Right ventricle myocardium inferior (tissue), 1 donor: ENCODE measurements at regions not wholly inside any gene's neighbourhood (a gene's known extent, or its start where the extent isn't known, plus 50 kb on each side); places are given as distances from the start of the nearest gene placed in this dataset.

Experiments used
- ATAC-seq: fragments of 200-7000 bp; cut with Tn5 transposase; one replicate; pipeline ENCODE4 v1.9.1; 2020; ENCODE audit warnings: mild to moderate bottlenecking, moderate library complexity
- DNase-seq: peaks from one replicate; pipeline ENCODE4 v3.0.0; 2021; ENCODE audit errors: missing footprints
- intact Hi-C: fragments of 100-400 bp; cut with DNase I; formaldehyde crosslinking; loops from one replicate; pipeline ENCODE4 v1.11.0; 2022
- donor health status: DM: no; HTN: yes; CAD: no; lungs with severe emphysema.

DNA sequence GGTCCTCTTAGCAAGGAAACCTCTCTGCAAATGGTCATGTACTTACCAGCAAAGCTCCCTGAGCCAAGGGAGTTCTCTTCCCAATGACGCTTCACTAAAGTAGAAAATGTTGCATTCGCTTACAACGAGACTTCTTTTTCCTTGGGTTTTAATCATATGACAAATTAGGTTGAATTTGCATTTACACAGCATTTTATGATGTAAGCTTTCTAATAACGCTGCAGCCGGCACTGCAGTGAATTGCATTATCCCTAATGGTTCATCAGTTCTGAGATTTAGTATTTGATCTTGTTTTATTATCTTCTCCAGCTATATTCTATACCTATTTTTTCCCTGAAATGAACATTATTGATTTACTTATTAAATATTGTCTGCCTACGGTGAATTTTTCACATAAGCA lies 339.3 kb upstream of the PFKP start:
- DNase-seq (no peak), ATAC-seq (no peak)
- intact Hi-C loops, result no loop called here

DNA sequence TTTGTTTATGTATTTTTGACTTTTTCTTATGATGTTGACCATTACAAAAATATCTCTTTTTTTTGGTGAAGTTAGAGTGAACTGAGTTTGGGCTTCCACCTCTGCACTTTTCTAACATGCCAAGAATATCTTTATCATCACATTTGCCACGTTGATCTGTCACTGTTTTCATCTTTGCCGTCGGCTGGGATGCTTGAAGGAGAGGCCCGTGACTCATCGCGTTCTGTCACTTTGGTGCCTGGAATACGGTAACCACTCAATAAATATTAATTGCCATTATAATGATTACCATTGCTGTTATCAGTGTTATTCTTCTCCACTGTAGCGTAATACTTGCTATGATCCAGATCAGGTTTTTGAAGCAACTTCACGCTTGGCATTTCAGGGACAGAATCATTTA lies 350.8 kb upstream of the PFKP start:
- ATAC-seq (no peak), DNase-seq (no peak)
- intact Hi-C loops, result no loop called here

DNA sequence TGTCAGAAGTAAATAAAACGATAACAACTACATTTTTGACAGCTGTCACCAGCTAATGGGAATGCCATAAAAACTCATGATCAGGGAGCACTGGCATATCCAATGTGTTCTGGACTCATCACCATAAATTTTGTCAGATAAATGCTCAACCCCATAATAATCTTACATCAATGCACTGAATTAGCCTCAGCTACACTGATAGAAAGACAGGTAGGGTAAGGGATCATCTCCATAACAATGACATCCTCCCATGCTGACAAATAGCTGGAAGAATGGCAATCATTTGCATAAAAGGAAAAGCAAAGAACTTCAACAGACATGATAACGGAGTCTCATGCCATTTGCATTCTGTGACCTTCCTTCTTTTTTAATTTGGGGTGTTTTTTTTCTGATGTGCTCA lies 352.8 kb upstream of the PFKP start:
- no peak for DNase-seq
- ATAC-seq, result no peak
- intact Hi-C loops, result no loop called here

DNA sequence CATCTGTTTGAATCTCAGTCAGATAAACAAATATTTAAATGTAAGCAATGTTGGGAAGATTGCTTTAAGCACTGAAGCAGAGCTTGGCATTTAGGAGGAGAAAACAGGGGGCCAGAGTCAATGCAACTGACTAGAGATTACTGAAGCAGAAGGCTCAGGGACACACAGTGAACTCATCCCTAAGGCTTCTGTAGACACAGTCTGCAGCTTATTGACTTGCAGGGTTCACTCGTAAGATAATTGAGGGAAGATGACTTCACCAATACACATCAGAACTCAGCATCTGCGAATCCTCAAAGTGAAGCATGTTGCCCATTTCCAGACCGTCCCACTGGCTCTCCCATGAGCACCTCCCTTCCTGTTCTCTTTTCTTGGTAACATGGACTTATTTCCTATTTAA lies 363.4 kb upstream of the PFKP start:
- intact Hi-C loops, result no loop called here
- ATAC-seq, result no peak
- no peak for DNase-seq

DNA sequence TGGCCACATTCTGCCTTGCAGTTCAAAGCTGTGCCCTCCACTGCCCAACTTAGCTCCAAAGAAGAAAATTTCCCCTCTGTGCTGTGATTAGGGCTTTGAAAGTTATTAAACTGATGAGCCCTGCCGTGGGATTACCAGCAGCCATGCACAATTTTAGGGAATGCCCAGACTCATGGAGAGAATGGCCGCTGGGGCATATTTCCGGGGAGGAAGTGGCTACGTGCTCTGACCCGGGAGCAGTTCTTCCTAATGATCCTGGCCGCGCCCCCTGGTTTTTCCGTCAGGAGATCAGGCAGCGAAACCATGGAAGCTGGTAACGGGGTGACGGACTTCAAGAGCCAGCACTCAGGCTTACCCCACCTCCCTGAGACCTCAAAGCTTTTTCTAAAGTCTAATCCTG lies 365.5 kb upstream of the PFKP start:
- DNase-seq (no peak), ATAC-seq (no peak)
- intact Hi-C loops, result no loop called here

DNA sequence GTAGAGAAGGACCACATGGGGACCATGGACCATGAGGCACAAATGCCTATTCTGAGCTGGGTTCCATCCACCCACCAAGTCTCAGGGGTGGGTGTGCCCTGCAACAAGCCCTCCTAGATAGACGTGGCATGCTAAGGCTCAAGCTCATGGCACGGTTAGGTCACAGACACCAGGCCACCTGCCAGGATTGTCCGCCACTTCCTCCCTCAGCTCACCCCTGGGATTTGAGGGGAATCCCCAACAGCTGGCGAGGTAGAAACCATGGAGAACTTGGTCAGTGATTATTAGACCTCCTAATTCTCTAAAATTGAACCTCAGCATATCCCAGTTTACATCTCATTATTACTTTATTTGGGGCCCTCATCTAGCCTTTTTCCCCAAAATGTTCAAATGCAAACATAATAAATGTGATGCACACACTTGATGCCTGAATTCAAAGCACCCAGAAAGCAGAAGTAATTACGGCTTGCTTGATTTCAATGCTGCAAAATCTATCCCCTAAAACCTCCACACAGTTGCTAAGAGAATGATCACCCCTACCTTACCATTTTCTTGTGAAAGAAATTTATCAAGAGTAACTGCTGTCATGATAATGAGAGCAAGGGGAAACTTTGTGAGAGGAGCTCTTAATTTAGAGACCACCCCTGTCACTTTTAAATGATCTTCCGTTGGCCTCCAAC lies 366.6 kb upstream of the PFKP start:
- intact Hi-C loops, result no loop called here
- no peak for ATAC-seq
- no peak for DNase-seq

DNA sequence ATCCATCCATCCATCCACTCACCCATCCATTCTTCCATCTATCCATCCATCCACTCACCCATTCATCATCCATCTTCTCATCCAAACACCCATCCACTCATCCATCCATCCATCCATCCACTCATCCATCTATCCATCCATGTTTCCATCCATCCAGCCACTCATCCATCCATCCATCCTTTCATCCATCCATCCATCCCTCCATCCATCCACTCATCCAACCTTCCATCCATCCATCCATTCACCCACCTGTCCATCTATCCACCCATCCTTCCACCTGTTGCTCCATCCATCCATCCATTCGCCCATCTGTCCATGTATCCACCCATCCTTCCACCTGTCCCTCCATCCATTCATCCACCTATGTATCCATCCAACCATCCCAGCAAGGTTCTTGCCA lies 378.4 kb upstream of the PFKP start:
- ATAC-seq (no peak), DNase-seq (no peak)
- intact Hi-C loops, result no loop called here

DNA sequence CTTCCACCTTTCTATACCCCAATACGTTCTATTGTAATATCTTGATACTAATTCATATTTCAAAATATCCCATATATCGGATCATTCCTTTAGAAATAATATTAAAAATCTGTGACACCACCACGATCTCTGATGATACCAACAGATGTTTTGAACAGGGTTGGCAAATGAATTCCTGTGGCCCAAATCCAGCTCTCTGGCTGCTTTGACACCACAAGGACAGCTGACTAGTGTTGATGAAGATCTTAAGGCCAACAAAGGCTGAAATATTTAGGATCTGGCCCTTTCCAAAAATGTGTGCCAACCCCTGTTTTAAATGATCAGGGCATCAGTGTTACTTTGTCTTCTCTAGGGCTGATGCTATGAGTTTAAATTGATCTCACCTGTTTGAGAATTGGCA lies 380.7 kb upstream of the PFKP start:
- intact Hi-C loops, result no loop called here
- ATAC-seq (no peak), DNase-seq (no peak)

DNA sequence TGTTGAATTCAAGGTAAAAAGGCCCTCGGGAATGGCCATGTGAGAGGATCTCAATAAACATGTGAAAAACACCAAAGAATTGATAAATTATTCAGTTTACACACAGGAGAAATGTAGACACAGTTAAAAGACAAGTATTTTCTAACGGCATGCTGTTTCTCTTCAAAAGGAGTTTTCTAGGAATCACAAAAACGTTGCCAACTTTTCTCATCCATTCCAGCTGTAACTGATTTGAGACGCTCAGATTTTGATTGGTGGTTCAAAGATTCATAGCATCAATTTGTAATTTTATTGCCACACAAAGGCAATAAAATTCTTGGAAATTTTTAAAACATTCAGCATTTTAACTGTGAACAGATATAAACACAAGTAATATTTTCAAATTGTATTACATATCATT lies 384.9 kb upstream of the PFKP start:
- intact Hi-C loops, result no loop called here
- ATAC-seq (no peak), DNase-seq (no peak)

DNA sequence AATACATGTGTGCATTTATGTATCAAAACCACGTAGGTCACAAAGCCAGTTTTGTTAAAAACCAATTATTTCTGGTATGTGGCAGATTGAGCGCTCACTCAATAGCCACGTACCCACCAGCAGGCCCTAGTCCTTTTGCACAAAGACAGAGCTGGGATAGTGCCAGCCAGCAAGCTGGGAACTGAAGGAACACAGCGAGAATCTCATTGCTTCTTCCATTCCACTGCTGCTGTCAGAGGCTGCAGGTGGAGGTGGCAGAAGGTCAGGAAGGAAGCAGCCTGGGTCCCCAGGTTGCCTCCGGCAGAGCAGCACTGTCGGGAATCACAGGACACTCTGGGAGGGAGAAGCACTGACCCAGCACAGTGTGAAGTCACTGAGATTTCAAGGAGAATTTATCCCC lies 385.5 kb upstream of the PFKP start:
- DNase-seq (no peak), ATAC-seq (no peak)
- intact Hi-C loops, result no loop called here

DNA sequence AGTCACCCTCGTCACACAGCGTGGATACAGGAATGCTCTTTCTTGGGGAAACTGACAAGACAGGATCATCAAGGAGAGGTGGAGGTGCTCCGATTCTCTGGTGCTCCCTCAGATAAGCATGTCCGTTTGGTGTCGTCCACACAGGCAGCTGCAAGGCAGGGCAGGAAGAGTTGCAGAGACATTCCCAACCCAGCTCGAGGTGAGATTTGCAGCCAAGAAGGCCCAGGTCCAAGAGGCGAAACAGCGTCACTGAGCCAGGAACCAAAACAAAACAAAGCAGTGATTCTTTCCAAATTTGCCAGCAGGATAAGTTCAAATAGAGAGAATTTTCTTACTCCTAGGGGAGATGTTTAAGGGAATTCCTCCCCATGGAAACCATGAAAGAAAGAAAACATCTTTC lies 386.5 kb upstream of the PFKP start:
- intact Hi-C loops, result no loop called here
- no peak for ATAC-seq
- DNase-seq, result no peak

DNA sequence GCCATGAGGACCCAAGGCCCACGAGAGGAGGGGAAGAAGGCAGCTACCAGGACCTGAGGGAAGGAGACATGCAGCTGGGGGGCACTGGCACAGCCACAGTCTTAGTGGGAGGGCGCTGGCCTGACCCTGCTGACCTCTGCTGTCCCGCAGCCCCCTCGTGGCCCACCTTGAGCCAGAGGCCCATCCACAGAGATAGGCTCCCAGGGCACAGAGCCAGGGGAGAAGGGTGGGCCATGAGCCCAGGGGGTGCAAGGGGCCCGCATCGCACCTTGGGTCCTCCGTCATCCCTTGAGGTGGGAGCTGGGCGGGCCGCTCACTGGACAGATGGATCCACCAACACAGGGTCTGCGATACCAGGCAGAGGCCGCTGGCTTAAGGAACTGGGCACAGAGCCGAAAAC lies 387.7 kb upstream of the PFKP start:
- intact Hi-C loops, result no loop called here

DNA sequence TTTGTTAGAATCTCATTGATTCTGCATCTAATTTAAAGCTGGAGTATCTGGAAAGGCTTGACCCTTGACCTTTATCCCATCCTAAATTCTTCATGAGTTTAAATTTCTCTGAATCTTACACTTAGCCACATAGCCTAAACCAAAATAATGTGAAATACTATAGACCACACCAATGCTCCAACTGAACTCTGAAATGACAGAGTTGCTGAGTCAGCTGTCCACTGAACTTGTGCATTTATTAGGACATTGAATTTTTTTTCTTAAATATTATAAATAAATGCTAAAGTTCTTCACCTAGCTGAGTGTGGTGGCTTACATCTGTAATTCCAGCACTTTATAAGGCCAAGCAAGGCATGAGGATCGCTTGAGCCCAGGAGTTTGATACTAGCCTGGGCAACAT lies 390.9 kb upstream of the PFKP start:
- no peak for DNase-seq
- intact Hi-C loops, result no loop called here
- ATAC-seq, result no peak

More for the DNA sequence above, 387.7 kb upstream of the PFKP start:
- ATAC-seq, result no peak
- no peak for DNase-seq

DNA sequence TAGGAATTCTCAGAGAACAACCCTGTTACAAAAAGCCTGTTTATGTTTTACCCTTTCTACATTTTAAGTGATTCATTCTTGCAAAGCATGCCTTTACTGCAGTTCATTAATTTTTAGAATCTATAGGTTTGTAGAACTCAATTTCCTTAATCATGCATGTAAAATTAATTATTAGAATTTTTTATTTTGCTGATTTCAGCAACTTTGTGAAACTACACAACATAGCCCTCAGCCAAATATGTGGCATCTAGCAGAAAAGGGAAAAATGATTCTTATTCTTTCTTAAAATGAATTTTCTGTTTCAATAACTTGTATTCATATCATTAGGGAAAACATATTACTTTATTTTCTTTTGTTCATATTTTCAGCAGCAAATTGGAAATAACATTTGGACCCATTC lies 392.9 kb upstream of the PFKP start:
- ATAC-seq, result no peak
- no peak for DNase-seq
- intact Hi-C loops, result no loop called here

DNA sequence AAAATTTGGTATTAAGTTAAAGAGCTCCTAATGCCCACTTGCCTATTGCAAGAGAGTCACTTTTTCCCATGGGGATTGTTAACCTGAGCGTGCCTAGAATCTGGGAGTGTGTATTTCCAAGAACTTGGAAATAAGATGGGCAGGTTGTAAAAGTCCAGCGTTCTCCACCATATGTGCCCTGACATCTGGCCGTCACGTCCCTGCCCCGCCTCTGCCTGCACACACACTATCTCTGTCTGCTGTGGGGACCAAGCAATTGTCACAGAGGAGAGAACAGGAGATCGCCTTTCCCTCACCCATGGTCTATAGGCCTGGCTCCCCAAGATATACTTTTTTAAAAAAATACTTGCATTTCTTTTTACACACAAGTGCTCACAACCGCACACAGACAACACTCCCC lies 396.5 kb upstream of the PFKP start:
- DNase-seq, result no peak
- intact Hi-C loops, result no loop called here

DNA sequence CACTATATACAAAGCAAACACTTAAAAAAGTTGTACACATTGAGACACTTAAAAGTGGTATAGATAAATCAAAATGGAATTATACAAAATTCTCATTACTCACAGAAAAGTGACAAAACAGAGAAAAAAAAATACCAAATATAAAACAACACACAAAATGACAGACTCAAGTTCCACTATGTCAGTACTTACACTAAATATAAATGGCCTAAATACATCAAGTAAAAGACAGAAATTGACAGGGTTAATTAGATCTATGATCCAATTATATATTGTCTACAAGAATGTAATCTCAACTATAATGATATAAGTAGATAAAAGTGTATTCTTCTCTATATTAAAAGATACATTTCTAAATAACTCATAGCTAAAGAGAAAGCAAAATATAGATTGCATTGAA lies 401.6 kb upstream of the PFKP start:
- DNase-seq, result no peak
- no peak for ATAC-seq
- intact Hi-C loops, result no loop called here

More for the DNA sequence above, 396.5 kb upstream of the PFKP start:
- ATAC-seq, result no peak

DNA sequence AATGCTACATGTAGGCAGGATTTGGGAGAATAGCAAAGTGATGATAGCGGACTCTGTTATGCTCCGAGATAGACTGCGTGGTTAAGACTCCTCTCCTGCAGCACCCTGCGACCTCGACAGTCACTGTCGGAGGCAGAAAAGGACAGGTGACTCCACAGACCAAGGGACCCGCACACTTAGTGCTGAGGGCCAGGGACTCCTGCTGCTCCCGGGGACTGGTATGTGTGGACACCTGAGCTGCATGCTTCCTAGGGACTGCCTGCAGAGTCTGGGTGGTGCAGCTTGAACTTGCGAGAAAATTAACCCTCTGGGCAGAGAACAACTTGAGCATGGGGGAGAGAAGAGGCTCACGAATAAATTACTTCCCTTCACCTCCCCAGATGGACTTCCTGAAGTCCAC lies 407.1 kb upstream of the PFKP start:
- intact Hi-C loops, result no loop called here
- DNase-seq (no peak), ATAC-seq (no peak)

DNA sequence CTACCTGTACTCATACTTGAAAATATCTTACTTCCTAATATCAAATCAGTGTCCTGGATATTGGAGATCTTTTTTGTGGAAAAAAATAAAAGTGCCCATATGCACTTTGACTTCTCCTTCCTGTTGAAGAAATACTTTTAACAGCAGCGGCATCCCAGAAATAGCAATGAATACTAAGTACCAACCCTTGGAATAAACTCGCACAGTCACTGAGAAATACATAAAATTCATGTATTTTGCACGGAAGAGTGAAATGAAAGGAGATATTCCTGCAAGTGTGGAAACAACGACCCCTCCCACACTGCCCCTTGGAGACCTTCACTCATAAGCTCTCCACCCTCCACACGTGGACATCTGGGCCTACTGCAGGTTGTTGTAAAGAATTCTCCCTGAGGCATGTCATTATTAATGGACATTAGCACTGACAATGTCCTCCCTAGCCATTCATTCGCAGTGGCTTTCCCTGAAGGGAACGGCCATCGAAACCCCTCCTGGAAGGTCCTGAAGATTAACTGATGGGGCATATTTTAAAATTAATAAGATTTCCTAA lies 407.6 kb upstream of the PFKP start:
- DNase-seq (no peak), ATAC-seq (no peak)
- intact Hi-C loops, result no loop called here

DNA sequence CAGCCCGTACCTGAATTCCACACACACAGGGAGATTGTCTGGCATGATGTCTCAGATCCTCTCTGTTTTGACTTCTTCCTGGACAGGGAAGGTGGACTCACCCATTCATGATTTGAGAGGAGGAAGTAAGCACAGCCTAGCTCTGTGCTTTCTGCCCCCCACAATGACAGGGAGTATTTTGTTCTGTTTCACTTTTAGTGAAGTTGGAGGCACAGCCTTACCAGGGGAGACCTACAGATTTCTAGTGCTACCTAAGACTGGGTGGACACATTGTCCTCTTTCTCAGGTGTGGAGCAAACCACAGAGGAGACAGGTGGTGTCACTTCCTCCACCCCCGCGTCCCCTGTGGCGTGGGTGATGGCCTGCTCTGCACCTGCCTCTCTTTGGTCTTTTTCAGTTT lies 408.6 kb upstream of the PFKP start:
- DNase-seq (no peak), ATAC-seq (no peak)
- intact Hi-C loops, result no loop called here

DNA sequence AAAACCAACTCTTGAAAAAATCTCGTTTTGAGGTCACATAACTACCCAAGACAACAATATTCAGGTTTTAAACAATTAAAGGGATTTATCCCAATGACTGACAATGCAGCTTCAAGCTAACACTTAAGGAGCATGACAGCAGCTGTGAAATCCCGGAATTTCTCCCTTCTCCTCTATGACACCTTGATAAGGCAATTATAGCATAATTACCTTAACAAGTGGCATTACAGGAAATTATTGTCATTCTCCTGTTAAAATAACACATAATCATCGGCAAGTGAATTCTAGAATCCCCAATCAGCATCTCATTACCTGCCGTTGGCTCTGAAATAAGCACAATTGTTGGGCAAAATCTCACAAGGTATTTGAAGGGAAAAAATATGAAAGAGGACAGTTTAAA lies 417.0 kb upstream of the PFKP start:
- intact Hi-C loops, result no loop called here
- ATAC-seq (no peak), DNase-seq (no peak)

DNA sequence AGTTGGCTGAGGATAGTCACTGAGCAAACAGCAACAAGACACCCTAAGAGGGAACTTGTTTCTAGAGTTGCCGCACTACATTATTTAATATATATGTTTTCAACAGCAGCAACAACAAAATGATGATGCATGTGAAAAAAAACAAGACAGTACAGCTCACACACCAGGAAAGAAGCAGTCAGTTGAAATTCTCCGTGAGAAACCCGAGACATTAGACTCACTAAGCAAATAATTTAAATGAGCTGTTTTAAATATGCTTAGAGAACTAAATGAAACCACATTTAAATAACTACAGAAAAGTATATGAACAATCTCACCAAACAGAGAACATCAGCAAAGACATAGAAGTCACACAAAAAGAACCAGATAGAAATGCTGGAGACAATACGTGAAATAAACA lies 426.3 kb upstream of the PFKP start:
- intact Hi-C loops, result no loop called here
- no peak for DNase-seq
- ATAC-seq, result no peak
